Panc1 (cell line): ENCODE measurements at regions not wholly inside any gene's neighbourhood (a gene's known extent, or its start where the extent isn't known, plus 50 kb on each side); places are given as distances from the start of the nearest gene placed in this dataset.

Experiments
- ATAC-seq: fragments of 200-7000 bp; cut with Tn5 transposase; 2 replicates; pipeline ENCODE4 v1.9.1; 2020; ENCODE audit warnings: mild to moderate bottlenecking, moderate library complexity
- BruUV-seq: library from RNA; stranded (reverse); fragments of 400-500 nt; replicated peaks from 2 replicates; lab custom pipeline; 2021; lab: Mats Ljungman, UMichigan
- CTCF ChIA-PET: fragments of 300-600 bp; sonication (Branson Sonifier 250); formaldehyde crosslinking; loops from one replicate; lab custom pipeline; 2022; ENCODE audit warnings: antibody characterized with exemption; lab: Charles Lee
- POLR2A ChIA-PET: fragments of 300-600 bp; sonication (Branson Sonifier 250); formaldehyde crosslinking; loops from one replicate; lab custom pipeline; 2022; ENCODE audit warnings: antibody characterized with exemption; lab: Charles Lee
- DNase-seq: peaks from one replicate; pipeline ENCODE4 v3.0.0-alpha.2; 2010; ENCODE audit warnings: low read depth, low spot score
- H3K27ac ChIP-seq: 2 replicates; pipeline ENCODE4 v1.5.1; 2011; ENCODE audit warnings: mild to moderate bottlenecking, low read length, inconsistent platforms
- H3K27me3 ChIP-seq: fragments of 200-500 bp; sonication (Bioruptor generic); 2 replicates; pipeline ENCODE4 v1.6.0; 2014; ENCODE audit warnings: low read length, inconsistent platforms; ENCODE audit not compliant: control insufficient read depth, insufficient read depth
- H3K36me3 ChIP-seq: fragments of 200-500 bp; sonication (Bioruptor generic); 2 replicates; pipeline ENCODE4 v1.5.1; 2014; ENCODE audit warnings: inconsistent platforms, mild to moderate bottlenecking, low read length, moderate library complexity; ENCODE audit not compliant: control insufficient read depth, insufficient read depth
- H3K4me1 ChIP-seq: 2 replicates; pipeline ENCODE4 v1.5.1; 2011; ENCODE audit warnings: inconsistent platforms, mild to moderate bottlenecking, low read length, moderate library complexity; ENCODE audit not compliant: control insufficient read depth, insufficient read depth
- H3K4me3 ChIP-seq, 2 experiments: 2 replicates each; pipeline ENCODE4 v1.5.1; 2011 to 2012; ENCODE audit warnings: low read depth in 2 of 2, low read length in 2 of 2, mild to moderate bottlenecking in 2 of 2, inconsistent platforms in 1 of 2, moderate library complexity in 1 of 2
- H3K9me3 ChIP-seq: fragments of 200-500 bp; sonication (Bioruptor generic); 2 replicates; pipeline ENCODE4 v1.5.1; 2014; ENCODE audit warnings: low read depth, mild to moderate bottlenecking, inconsistent platforms, low read length, moderate library complexity; ENCODE audit not compliant: control insufficient read depth, insufficient read depth
- POLR2AphosphoS5 ChIP-seq: IDR thresholded peaks from 2 replicates; pipeline ENCODE4 v1.6.1; 2012; ENCODE audit warnings: mild to moderate bottlenecking, low read depth, low read length, moderate library complexity
- SIN3A ChIP-seq: IDR thresholded peaks from 2 replicates; pipeline ENCODE4 v1.6.1; 2012; ENCODE audit warnings: low read depth, mild to moderate bottlenecking, low read length, moderate library complexity, borderline replicate concordance; ENCODE audit not compliant: insufficient read depth
- TCF7L2 ChIP-seq: IDR thresholded peaks from 2 replicates; pipeline ENCODE4 v1.6.1; 2011; ENCODE audit warnings: mild to moderate bottlenecking, low read depth, low read length, inconsistent platforms
- in situ Hi-C: cut with HindIII; loops from 2 replicates; pipeline ENCODE4 v1.10.0; 2016; ENCODE audit warnings: low sequenced_read_pairs, low pct_unique_long_range_greater_than_20kb
- intact Hi-C: fragments of 100-400 bp; cut with micrococcal nuclease; formaldehyde crosslinking; loops from one replicate; pipeline ENCODE4 v1.10.0; 2022; ENCODE audit not compliant: unreplicated experiment
- TF ChIP-seq, protein P1 (sequence below), 2 experiments: IDR thresholded peaks; 2 replicates each; pipeline ENCODE4 v1.6.1; 2011 to 2012; ENCODE audit warnings: low read depth in 2 of 2, control low read depth in 1 of 2, low read length in 1 of 2, mild to moderate bottlenecking in 1 of 2, moderate library complexity in 1 of 2; ENCODE audit not compliant: insufficient read depth in 1 of 2
- TF ChIP-seq, protein P2 (sequence below): fragments of 450-650 bp; IDR thresholded peaks from 2 replicates; pipeline ENCODE4 v1.5.1; 2017; ENCODE audit warnings: mild to moderate bottlenecking

DNA sequence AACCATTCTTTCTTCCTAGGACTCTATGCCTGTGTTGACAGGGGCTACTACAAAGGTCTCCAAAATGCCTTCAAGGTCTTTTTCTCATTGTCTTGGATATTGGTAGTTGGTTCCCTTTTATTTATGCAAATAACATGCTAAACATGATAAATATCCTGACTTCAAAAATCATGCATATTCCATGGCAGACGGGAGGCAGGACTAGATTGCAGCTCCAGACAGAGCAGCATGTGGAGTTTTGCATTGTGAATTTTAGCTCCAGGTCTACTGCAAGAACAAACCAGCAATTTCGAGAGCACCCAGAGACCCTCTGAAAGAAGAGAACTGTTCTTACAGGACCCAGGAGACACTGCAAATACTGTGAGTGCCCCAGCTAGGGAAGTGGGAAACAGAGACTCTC lies 254.9 kb downstream of the RCHY1 start:
- intact Hi-C loops (no loop called here), in situ Hi-C loops (no loop called here)
- H3K4me3 ChIP-seq = no peak overlapping the region
- CTCF ChIA-PET = no interaction called here
- no peak overlapping the region for H3K27ac ChIP-seq
- H3K4me1 ChIP-seq = no peaks in the 10 kb centered on the region
- POLR2A ChIA-PET = no interaction called here
- DNase-seq = no peak
- H3K9me3 ChIP-seq = no peaks in the 10 kb centered on the region
- TF ChIP-seq, protein P1, sequence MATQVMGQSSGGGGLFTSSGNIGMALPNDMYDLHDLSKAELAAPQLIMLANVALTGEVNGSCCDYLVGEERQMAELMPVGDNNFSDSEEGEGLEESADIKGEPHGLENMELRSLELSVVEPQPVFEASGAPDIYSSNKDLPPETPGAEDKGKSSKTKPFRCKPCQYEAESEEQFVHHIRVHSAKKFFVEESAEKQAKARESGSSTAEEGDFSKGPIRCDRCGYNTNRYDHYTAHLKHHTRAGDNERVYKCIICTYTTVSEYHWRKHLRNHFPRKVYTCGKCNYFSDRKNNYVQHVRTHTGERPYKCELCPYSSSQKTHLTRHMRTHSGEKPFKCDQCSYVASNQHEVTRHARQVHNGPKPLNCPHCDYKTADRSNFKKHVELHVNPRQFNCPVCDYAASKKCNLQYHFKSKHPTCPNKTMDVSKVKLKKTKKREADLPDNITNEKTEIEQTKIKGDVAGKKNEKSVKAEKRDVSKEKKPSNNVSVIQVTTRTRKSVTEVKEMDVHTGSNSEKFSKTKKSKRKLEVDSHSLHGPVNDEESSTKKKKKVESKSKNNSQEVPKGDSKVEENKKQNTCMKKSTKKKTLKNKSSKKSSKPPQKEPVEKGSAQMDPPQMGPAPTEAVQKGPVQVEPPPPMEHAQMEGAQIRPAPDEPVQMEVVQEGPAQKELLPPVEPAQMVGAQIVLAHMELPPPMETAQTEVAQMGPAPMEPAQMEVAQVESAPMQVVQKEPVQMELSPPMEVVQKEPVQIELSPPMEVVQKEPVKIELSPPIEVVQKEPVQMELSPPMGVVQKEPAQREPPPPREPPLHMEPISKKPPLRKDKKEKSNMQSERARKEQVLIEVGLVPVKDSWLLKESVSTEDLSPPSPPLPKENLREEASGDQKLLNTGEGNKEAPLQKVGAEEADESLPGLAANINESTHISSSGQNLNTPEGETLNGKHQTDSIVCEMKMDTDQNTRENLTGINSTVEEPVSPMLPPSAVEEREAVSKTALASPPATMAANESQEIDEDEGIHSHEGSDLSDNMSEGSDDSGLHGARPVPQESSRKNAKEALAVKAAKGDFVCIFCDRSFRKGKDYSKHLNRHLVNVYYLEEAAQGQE (IDR thresholded peaks at IDR 0.05; ENCODE audit: insufficient read depth in 1 of 2, low read depth in 2 of 2, low read length in 1 of 2) = no peak
- TF ChIP-seq, protein P2, sequence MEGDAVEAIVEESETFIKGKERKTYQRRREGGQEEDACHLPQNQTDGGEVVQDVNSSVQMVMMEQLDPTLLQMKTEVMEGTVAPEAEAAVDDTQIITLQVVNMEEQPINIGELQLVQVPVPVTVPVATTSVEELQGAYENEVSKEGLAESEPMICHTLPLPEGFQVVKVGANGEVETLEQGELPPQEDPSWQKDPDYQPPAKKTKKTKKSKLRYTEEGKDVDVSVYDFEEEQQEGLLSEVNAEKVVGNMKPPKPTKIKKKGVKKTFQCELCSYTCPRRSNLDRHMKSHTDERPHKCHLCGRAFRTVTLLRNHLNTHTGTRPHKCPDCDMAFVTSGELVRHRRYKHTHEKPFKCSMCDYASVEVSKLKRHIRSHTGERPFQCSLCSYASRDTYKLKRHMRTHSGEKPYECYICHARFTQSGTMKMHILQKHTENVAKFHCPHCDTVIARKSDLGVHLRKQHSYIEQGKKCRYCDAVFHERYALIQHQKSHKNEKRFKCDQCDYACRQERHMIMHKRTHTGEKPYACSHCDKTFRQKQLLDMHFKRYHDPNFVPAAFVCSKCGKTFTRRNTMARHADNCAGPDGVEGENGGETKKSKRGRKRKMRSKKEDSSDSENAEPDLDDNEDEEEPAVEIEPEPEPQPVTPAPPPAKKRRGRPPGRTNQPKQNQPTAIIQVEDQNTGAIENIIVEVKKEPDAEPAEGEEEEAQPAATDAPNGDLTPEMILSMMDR = no peak
- TF ChIP-seq SIN3A (no peak), TCF7L2 (no peak), POLR2AphosphoS5 (no peak)
- no peaks in the 10 kb centered on the region for H3K27me3 ChIP-seq
- BruUV-seq = no TSS peak
- ATAC-seq = no peak
- no peaks in the 10 kb centered on the region for H3K36me3 ChIP-seq

DNA sequence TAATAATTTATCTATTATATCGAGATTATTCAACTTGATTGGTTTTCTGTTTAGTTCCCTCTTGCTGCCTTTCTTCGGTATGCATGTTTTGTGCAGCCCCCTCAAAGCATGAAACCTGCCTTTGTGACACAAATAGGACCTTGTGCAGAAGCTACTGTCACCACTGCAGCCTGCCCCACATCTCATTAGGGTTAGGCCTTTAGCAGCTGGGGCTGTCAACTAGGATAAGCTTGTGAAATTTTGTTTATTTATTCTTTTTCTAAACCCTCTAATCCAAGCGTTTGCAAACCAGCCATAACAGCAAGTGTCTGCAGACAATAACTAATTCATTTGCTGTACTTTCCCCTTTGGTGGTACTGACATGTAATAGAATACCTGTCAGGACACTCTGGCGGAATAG lies 258.9 kb downstream of the RCHY1 start:
- TF ChIP-seq, protein P1 (IDR thresholded peaks at IDR 0.05; ENCODE audit: insufficient read depth in 1 of 2, low read depth in 2 of 2, low read length in 1 of 2) = no peak
- no peak for TF ChIP-seq POLR2AphosphoS5
- TF ChIP-seq, protein P2 = no peak
- no peak for TF ChIP-seq SIN3A
- no peak for TF ChIP-seq TCF7L2
- POLR2A ChIA-PET = no interaction called here
- no peak for ATAC-seq
- intact Hi-C loops (no loop called here), in situ Hi-C loops (no loop called here)
- Histone ChIP-seq H3K4me3 (no peak overlapping the region), H3K27me3 (no peaks in the 10 kb centered on the region), H3K27ac (no peak overlapping the region), H3K36me3 (no peaks in the 10 kb centered on the region), H3K4me1 (no peaks in the 10 kb centered on the region), H3K9me3 (no peaks in the 10 kb centered on the region)
- CTCF ChIA-PET = no interaction called here
- no TSS peak for BruUV-seq
- DNase-seq = no peak
